ENCODE measurements at regions not wholly inside any gene's neighbourhood (a gene's known extent, or its start where the extent isn't known, plus 50 kb on each side); places are given as distances from the start of the nearest gene placed in this dataset.

- Histone ChIP-seq H3K4me1 (ENCODE audit: control insufficient read depth, low read depth, low read length) (no peaks in the 10 kb centered on the region), H2BK120ac (ENCODE audit: low read depth, low read length) (no peak overlapping the region), H3K27me3 (ENCODE audit: insufficient read depth, low read length, poor library complexity) (no peaks in the 10 kb centered on the region), H4K8ac (ENCODE audit: low read depth, low read length) (no peak overlapping the region), H3K36me3 (ENCODE audit: control insufficient read depth, insufficient read depth, low read length) (no peaks in the 10 kb centered on the region), H3K27ac (ENCODE audit: low read depth, low read length) (no peak overlapping the region), H3K4me2 (ENCODE audit: low read length) (no peak overlapping the region), H3K79me2 (ENCODE audit: control insufficient read depth, insufficient read depth, low read length) (no peaks in the 10 kb centered on the region), H3K9ac (ENCODE audit: low read length) (no peak overlapping the region), H3K23ac (ENCODE audit: low read length) (no peak overlapping the region), H2BK15ac (replicated peaks; ENCODE audit: low read depth) (no peak overlapping the region), H2BK5ac (ENCODE audit: low read length) (no peak overlapping the region), H3K4ac (ENCODE audit: low read depth, low read length) (no peak overlapping the region), H3K79me1 (ENCODE audit: low read length) (no peaks in the 10 kb centered on the region), H3K56ac (ENCODE audit: low read length) (no peak overlapping the region), H2AK5ac (ENCODE audit: low read length) (no peak overlapping the region), H3K18ac (ENCODE audit: low read length) (no peak overlapping the region), H4K5ac (ENCODE audit: low read length) (no peak overlapping the region), H3K4me3 (ENCODE audit: low read length) (no peak overlapping the region)
- DNase-seq: no peak
Observed at GRCh38 chr2:118791483-118791882, 56.0 kb downstream of the EN1 start.

DNA sequence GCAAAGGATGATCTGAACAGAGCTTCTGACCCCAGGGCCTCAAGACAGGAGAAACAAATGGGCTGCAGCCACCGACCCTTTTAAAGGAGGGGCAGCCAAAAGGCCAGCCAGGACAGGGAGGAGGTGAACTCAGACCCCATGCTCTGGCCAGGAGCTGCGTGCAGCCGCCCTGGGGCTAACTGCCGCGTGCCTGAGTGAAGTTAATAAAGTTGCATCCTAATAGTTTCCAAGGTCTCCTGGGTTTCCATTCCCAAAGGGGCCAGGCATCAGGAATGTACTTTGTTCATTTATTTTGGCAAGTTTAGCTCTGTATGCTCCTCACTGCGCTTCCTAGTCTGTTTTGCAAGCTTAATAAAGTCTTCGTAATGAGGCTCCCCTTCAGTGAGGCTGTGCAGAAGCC is 60.7 kb downstream of the EN1 start:
- Histone ChIP-seq H3K79me2 (ENCODE audit: control insufficient read depth, insufficient read depth, low read length) (no peaks in the 10 kb centered on the region), H2BK5ac (ENCODE audit: low read length) (no peak overlapping the region), H3K4me1 (ENCODE audit: control insufficient read depth, low read depth, low read length) (no peaks in the 10 kb centered on the region), H2AK5ac (ENCODE audit: low read length) (no peak overlapping the region), H3K18ac (ENCODE audit: low read length) (no peak overlapping the region), H3K4me2 (ENCODE audit: low read length) (no peak overlapping the region), H2BK15ac (replicated peaks; ENCODE audit: low read depth) (no peak overlapping the region), H3K56ac (ENCODE audit: low read length) (no peak overlapping the region), H3K27ac (ENCODE audit: low read depth, low read length) (no peak overlapping the region), H4K8ac (ENCODE audit: low read depth, low read length) (no peak overlapping the region), H3K79me1 (ENCODE audit: low read length) (no peaks in the 10 kb centered on the region), H3K9ac (ENCODE audit: low read length) (no peak overlapping the region), H3K36me3 (ENCODE audit: control insufficient read depth, insufficient read depth, low read length) (no peaks in the 10 kb centered on the region), H3K4me3 (ENCODE audit: low read length) (no peak overlapping the region), H3K27me3 (ENCODE audit: insufficient read depth, low read length, poor library complexity) (no peaks in the 10 kb centered on the region), H3K4ac (ENCODE audit: low read depth, low read length) (no peak overlapping the region), H3K23ac (ENCODE audit: low read length) (no peak overlapping the region), H2BK120ac (ENCODE audit: low read depth, low read length) (no peak overlapping the region), H4K5ac (ENCODE audit: low read length) (no peak overlapping the region)
- no CpG with 5 or more reads among the region's 7 CpGs for WGBS (ENCODE audit: extremely low coverage, insufficient coverage, low lambda C conversion rate)
- no peak for DNase-seq

GRCh38 chr2:118784860-118785259 is 62.6 kb downstream of the EN1 start:
- H3K18ac ChIP-seq (ENCODE audit: low read length): no peak overlapping the region
- H4K8ac ChIP-seq (ENCODE audit: low read depth, low read length): no peak overlapping the region
- no peak for DNase-seq
- no peak overlapping the region for H3K4ac ChIP-seq (ENCODE audit: low read depth, low read length)
- H3K4me3 ChIP-seq (ENCODE audit: low read length): no peak overlapping the region
- WGBS (ENCODE audit: extremely low coverage, insufficient coverage, low lambda C conversion rate): no CpG with 5 or more reads among the region's 6 CpGs
- H3K27me3 ChIP-seq (ENCODE audit: insufficient read depth, low read length, poor library complexity): no peaks in the 10 kb centered on the region
- H3K56ac ChIP-seq (ENCODE audit: low read length): no peak overlapping the region
- H2AK5ac ChIP-seq (ENCODE audit: low read length): no peak overlapping the region
- no peak overlapping the region for H3K4me2 ChIP-seq (ENCODE audit: low read length)
- no peaks in the 10 kb centered on the region for H3K79me2 ChIP-seq (ENCODE audit: control insufficient read depth, insufficient read depth, low read length)
- H4K5ac ChIP-seq (ENCODE audit: low read length): no peak overlapping the region
- H3K79me1 ChIP-seq (ENCODE audit: low read length): no peaks in the 10 kb centered on the region
- H3K9ac ChIP-seq (ENCODE audit: low read length): no peak overlapping the region
- no peak overlapping the region for H2BK5ac ChIP-seq (ENCODE audit: low read length)
- no peak overlapping the region for H3K23ac ChIP-seq (ENCODE audit: low read length)
- H2BK120ac ChIP-seq (ENCODE audit: low read depth, low read length): no peak overlapping the region
- no peak overlapping the region for H2BK15ac ChIP-seq (replicated peaks; ENCODE audit: low read depth)
- no peaks in the 10 kb centered on the region for H3K4me1 ChIP-seq (ENCODE audit: control insufficient read depth, low read depth, low read length)
- no peak overlapping the region for H3K27ac ChIP-seq (ENCODE audit: low read depth, low read length)
- H3K36me3 ChIP-seq (ENCODE audit: control insufficient read depth, insufficient read depth, low read length): no peaks in the 10 kb centered on the region

DNA sequence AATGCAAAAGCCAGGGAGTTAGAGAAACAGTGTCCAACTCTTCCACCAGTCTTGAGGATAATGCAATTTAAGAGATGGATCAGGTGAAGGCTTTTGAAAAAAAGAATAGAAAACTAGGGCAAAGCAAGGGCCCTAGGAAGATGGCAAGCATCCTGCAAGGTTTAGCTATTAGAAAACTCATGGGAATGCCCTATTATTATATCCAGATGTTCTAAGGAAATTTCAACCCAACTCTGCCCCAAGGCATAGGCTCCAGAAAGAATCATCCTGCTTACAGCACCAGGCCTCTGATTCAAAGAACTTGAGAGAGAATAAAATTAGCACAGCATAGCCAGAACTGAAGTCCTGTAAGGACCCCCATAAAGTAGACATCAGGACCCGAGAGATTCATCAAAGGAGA is 68.1 kb downstream of the EN1 start:
- H3K79me2 ChIP-seq (ENCODE audit: control insufficient read depth, insufficient read depth, low read length): no peaks in the 10 kb centered on the region
- H3K23ac ChIP-seq (ENCODE audit: low read length): no peak overlapping the region
- no peaks in the 10 kb centered on the region for H3K27me3 ChIP-seq (ENCODE audit: insufficient read depth, low read length, poor library complexity)
- no peak overlapping the region for H4K5ac ChIP-seq (ENCODE audit: low read length)
- no peak overlapping the region for H3K9ac ChIP-seq (ENCODE audit: low read length)
- no peak overlapping the region for H3K4ac ChIP-seq (ENCODE audit: low read depth, low read length)
- no CpG with 5 or more reads among the region's 1 CpG for WGBS (ENCODE audit: extremely low coverage, insufficient coverage, low lambda C conversion rate)
- H3K4me3 ChIP-seq (ENCODE audit: low read length): no peak overlapping the region
- H3K18ac ChIP-seq (ENCODE audit: low read length): no peak overlapping the region
- H3K56ac ChIP-seq (ENCODE audit: low read length): no peak overlapping the region
- no peak overlapping the region for H2BK15ac ChIP-seq (replicated peaks; ENCODE audit: low read depth)
- no peaks in the 10 kb centered on the region for H3K4me1 ChIP-seq (ENCODE audit: control insufficient read depth, low read depth, low read length)
- H3K79me1 ChIP-seq (ENCODE audit: low read length): no peaks in the 10 kb centered on the region
- no peak overlapping the region for H2BK5ac ChIP-seq (ENCODE audit: low read length)
- no peak overlapping the region for H3K4me2 ChIP-seq (ENCODE audit: low read length)
- no peaks in the 10 kb centered on the region for H3K36me3 ChIP-seq (ENCODE audit: control insufficient read depth, insufficient read depth, low read length)
- no peak overlapping the region for H2BK120ac ChIP-seq (ENCODE audit: low read depth, low read length)
- no peak for DNase-seq
- H4K8ac ChIP-seq (ENCODE audit: low read depth, low read length): no peak overlapping the region
- H2AK5ac ChIP-seq (ENCODE audit: low read length): no peak overlapping the region
- no peak overlapping the region for H3K27ac ChIP-seq (ENCODE audit: low read depth, low read length)

DNA sequence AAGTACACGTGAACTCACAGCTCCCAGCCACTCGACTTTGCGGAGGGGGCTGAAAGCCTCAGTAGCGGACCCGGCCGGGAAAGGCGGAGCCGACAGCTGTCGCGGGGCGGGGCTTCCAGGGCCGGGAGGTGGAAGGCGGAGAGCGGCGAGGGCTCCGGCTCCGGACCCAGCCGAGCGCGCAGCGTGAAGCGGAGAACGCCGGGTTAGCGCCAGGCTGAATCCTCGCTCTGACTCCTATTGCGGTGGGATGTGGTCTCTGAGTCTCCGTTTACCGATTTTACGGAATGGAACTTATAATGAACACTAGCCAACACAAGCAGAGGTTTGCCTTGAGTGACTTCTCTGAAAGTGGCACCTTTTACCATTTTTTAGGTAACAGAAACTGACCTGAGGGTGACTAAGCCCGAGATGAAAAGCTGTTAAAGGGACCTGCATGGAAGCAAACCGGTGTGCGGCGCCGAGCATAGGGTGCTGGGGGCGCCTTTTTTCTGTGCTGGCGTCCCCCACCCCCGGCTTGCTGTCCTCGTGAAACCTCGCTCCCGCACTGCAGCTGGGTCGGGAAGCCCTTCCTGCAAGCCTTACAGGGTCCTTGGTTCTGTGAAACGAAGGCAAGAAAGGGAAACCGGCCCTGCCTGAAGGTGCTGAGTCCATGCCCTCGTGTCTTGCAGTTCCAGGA is 72.9 kb downstream of the EN1 start:
- H4K8ac ChIP-seq (ENCODE audit: low read depth, low read length): no peak overlapping the region
- H3K4me3 ChIP-seq (ENCODE audit: low read length): peak overlapping the region; percentile 29
- no CpG with 5 or more reads among the region's 45 CpGs for WGBS (ENCODE audit: extremely low coverage, insufficient coverage, low lambda C conversion rate)
- no peaks in the 10 kb centered on the region for H3K79me2 ChIP-seq (ENCODE audit: control insufficient read depth, insufficient read depth, low read length)
- no peak overlapping the region for H2BK5ac ChIP-seq (ENCODE audit: low read length)
- no peak overlapping the region for H2BK120ac ChIP-seq (ENCODE audit: low read depth, low read length)
- H3K4me1 ChIP-seq (ENCODE audit: control insufficient read depth, low read depth, low read length): no peaks in the 10 kb centered on the region
- no peaks in the 10 kb centered on the region for H3K36me3 ChIP-seq (ENCODE audit: control insufficient read depth, insufficient read depth, low read length)
- H3K18ac ChIP-seq (ENCODE audit: low read length): no peak overlapping the region
- peaks cover 2% of the 10 kb centered on the region for H3K27me3 ChIP-seq (ENCODE audit: insufficient read depth, low read length, poor library complexity)
- no peak overlapping the region for H2BK15ac ChIP-seq (replicated peaks; ENCODE audit: low read depth)
- peak overlapping the region; percentile 80 for H3K56ac ChIP-seq (ENCODE audit: low read length)
- peak; percentile 65 for DNase-seq
- H3K9ac ChIP-seq (ENCODE audit: low read length): peak overlapping the region; percentile 67
- no peak overlapping the region for H3K4ac ChIP-seq (ENCODE audit: low read depth, low read length)
- H3K79me1 ChIP-seq (ENCODE audit: low read length): no peaks in the 10 kb centered on the region
- no peak overlapping the region for H4K5ac ChIP-seq (ENCODE audit: low read length)
- no peak overlapping the region for H3K23ac ChIP-seq (ENCODE audit: low read length)
- H3K4me2 ChIP-seq (ENCODE audit: low read length): peak overlapping the region; percentile 77
- H2AK5ac ChIP-seq (ENCODE audit: low read length): no peak overlapping the region
- H3K27ac ChIP-seq (ENCODE audit: low read depth, low read length): no peak overlapping the region

DNA sequence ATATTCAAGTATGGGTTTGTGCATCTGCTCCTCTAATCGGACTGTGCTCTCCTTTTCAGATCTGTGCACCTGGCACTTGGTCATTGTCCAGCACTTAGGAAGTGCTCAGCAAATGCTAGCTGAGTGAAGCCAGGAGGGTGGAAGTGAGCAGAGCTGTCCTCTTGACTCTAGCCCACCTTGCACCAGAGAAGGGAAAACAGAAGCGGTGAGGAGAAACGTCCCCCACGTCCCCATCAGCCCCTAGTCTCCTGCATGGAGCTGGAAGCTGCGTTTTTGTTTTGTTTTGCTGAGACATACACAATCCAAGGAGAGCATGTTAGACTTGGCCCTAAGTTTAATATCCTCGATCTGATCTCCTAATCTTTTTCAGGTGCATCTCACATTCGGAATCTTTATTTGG is 73.6 kb downstream of the EN1 start:
- Histone ChIP-seq H2BK5ac (ENCODE audit: low read length) (no peak overlapping the region), H3K4me1 (ENCODE audit: control insufficient read depth, low read depth, low read length) (no peaks in the 10 kb centered on the region), H3K79me1 (ENCODE audit: low read length) (no peaks in the 10 kb centered on the region), H3K18ac (ENCODE audit: low read length) (no peak overlapping the region), H4K5ac (ENCODE audit: low read length) (no peak overlapping the region), H3K4me3 (ENCODE audit: low read length) (no peak overlapping the region), H3K36me3 (ENCODE audit: control insufficient read depth, insufficient read depth, low read length) (no peaks in the 10 kb centered on the region), H3K9ac (ENCODE audit: low read length) (no peak overlapping the region), H3K23ac (ENCODE audit: low read length) (no peak overlapping the region), H3K27me3 (ENCODE audit: insufficient read depth, low read length, poor library complexity) (peaks cover 2% of the 10 kb centered on the region), H3K56ac (ENCODE audit: low read length) (no peak overlapping the region), H2BK15ac (replicated peaks; ENCODE audit: low read depth) (no peak overlapping the region), H3K4me2 (ENCODE audit: low read length) (no peak overlapping the region), H2AK5ac (ENCODE audit: low read length) (no peak overlapping the region), H3K79me2 (ENCODE audit: control insufficient read depth, insufficient read depth, low read length) (no peaks in the 10 kb centered on the region), H2BK120ac (ENCODE audit: low read depth, low read length) (no peak overlapping the region), H3K4ac (ENCODE audit: low read depth, low read length) (no peak overlapping the region), H3K27ac (ENCODE audit: low read depth, low read length) (no peak overlapping the region), H4K8ac (ENCODE audit: low read depth, low read length) (no peak overlapping the region)
- DNase-seq: no peak
- WGBS (ENCODE audit: extremely low coverage, insufficient coverage, low lambda C conversion rate): no CpG with 5 or more reads among the region's 7 CpGs
